GM12878 (cell line): ENCODE measurements at regions not wholly inside any gene's neighbourhood (a gene's known extent, or its start where the extent isn't known, plus 50 kb on each side); places are given as distances from the start of the nearest gene placed in this dataset.

Experiments used
- ATAC-seq: fragments of 200-7000 bp; cut with Tn5 transposase; 3 replicates; pipeline ENCODE4 v1.9.1; 2020; ENCODE audit warnings: mild to moderate bottlenecking, moderate library complexity
- BruUV-seq: library from RNA; stranded (reverse); fragments of 400-500 nt; replicated peaks from 2 replicates; lab custom pipeline; 2021; lab: Mats Ljungman, UMichigan
- CTCF ChIA-PET: fragments of 300-600 bp; sonication (Branson Sonifier 250); formaldehyde crosslinking; extraction: SDS; loops from one replicate; lab custom pipeline; 2021; ENCODE audit warnings: inconsistent platforms; lab: Yijun Ruan, JAX
- POLR2A ChIA-PET: fragments of 350-600 bp; formaldehyde crosslinking; extraction: SDS; loops from one replicate; lab custom pipeline; 2021; ENCODE audit warnings: inconsistent platforms; lab: Charles Lee
- RAD21 ChIA-PET: fragments of 300-600 bp; sonication (Branson Sonifier 250); formaldehyde crosslinking; loops from one replicate; lab custom pipeline; 2023; ENCODE audit warnings: antibody characterized with exemption; ENCODE audit not compliant: unreplicated experiment; lab: Charles Lee
- SMC1A ChIA-PET: fragments of 300-600 bp; sonication (Branson Sonifier 250); formaldehyde crosslinking; loops from one replicate; lab custom pipeline; 2023; ENCODE audit not compliant: unreplicated experiment, uncharacterized antibody; lab: Charles Lee
- DNase-seq: peaks from one replicate; pipeline ENCODE4 v3.0.0-alpha.2; 2011; ENCODE audit warnings: low read depth, low spot score
- FAIRE-seq: peaks from 3 replicates; lab custom pipeline; 2011; peaks lifted over from hg19 to GRCh38; lab: Jason Lieb, UNC
- H2AFZ ChIP-seq: 2 replicates; pipeline ENCODE4 v1.6.0; 2011; ENCODE audit warnings: low read depth, low read length, control low read depth; ENCODE audit not compliant: control insufficient read depth
- H3K27ac ChIP-seq: 2 replicates; pipeline ENCODE4 v1.5.1; 2011; ENCODE audit warnings: control low read depth; ENCODE audit not compliant: control insufficient read depth, insufficient read depth
- H3K27me3 ChIP-seq, 2 experiments: replicated peaks in 1 of 2; 2 replicates each; pipeline versions ENCODE4 v1.6.0 to v1.6.1; 2011; ENCODE audit warnings: low read length in 1 of 2; ENCODE audit not compliant: control insufficient read depth in 2 of 2, insufficient read depth in 2 of 2
- H3K36me3 ChIP-seq, 2 experiments: 2 replicates each; pipeline ENCODE4 v1.5.1; 2011; ENCODE audit warnings: low read length in 1 of 2; ENCODE audit not compliant: control insufficient read depth in 2 of 2, insufficient read depth in 2 of 2
- H3K4me1 ChIP-seq: 2 replicates; pipeline ENCODE4 v1.6.1; 2011; ENCODE audit warnings: mild to moderate bottlenecking, low read length, moderate library complexity, mixed read lengths; ENCODE audit not compliant: control insufficient read depth, insufficient read depth
- H3K4me2 ChIP-seq: 2 replicates; pipeline ENCODE4 v1.6.0; 2011; ENCODE audit warnings: control low read depth; ENCODE audit not compliant: control insufficient read depth, insufficient read depth
- H3K4me3 ChIP-seq: fragments of 200-600 bp; sonication (generic); 2 replicates; pipeline ENCODE4 v1.5.1; 2016
- H3K79me2 ChIP-seq: 2 replicates; pipeline ENCODE4 v1.6.0; 2011; ENCODE audit warnings: low read length; ENCODE audit not compliant: control insufficient read depth, insufficient read depth
- H3K9ac ChIP-seq: 2 replicates; pipeline ENCODE4 v1.8.0; 2011; ENCODE audit warnings: low read length, control low read depth, mixed read lengths; ENCODE audit not compliant: control insufficient read depth, insufficient read depth
- H3K9me3 ChIP-seq: replicated peaks from 3 replicates; pipeline ENCODE4 v1.5.1; 2011; ENCODE audit warnings: mild to moderate bottlenecking, low read length; ENCODE audit not compliant: control insufficient read depth, insufficient read depth
- H4K20me1 ChIP-seq: 2 replicates; pipeline ENCODE4 v1.6.0; 2011; ENCODE audit not compliant: control insufficient read depth, insufficient read depth
- CREB1 ChIP-seq: IDR thresholded peaks from 2 replicates; pipeline ENCODE4 v1.6.1; 2012; ENCODE audit warnings: low read depth, mild to moderate bottlenecking, inconsistent platforms
- ETV6 ChIP-seq, 2 experiments: fragments of 450-650 bp in 1 of 2; IDR thresholded peaks in 1 of 2; conservative IDR thresholded peaks in 1 of 2; 2 replicates each; pipeline ENCODE4 v1.6.1; 2014; ENCODE audit warnings: antibody characterized with exemption in 1 of 2, borderline replicate concordance in 1 of 2, low read depth in 1 of 2, mild to moderate bottlenecking in 1 of 2, moderate library complexity in 1 of 2
- FOS ChIP-seq: IDR thresholded peaks from 3 replicates; pipeline ENCODE4 v1.6.1; 2011; ENCODE audit warnings: borderline replicate concordance; ENCODE audit not compliant: insufficient read length; ENCODE audit errors: extremely low read depth
- HDGF ChIP-seq: fragments of 450-650 bp; IDR thresholded peaks from 2 replicates; pipeline ENCODE4 v1.6.1; 2016; ENCODE audit warnings: antibody characterized with exemption
- MEF2B ChIP-seq: fragments of 450-650 bp; IDR thresholded peaks from 2 replicates; pipeline ENCODE4 v1.6.1; 2018; ENCODE audit warnings: mild to moderate bottlenecking, moderate library complexity; ENCODE audit not compliant: partially characterized antibody, poor library complexity, severe bottlenecking
- POLR2AphosphoS5 ChIP-seq: IDR thresholded peaks from 2 replicates; pipeline ENCODE4 v1.6.1; 2011; ENCODE audit warnings: mild to moderate bottlenecking, low read length, inconsistent platforms
- WGBS: methylation state at CpG from one replicate; pipeline ENCODE4 v1.1.6; 2016; ENCODE audit warnings: low lambda C conversion rate; ENCODE audit not compliant: insufficient replicate concordance, insufficient coverage; ENCODE audit errors: missing lambda C conversion rate; 5-methylcytosine and 5-hydroxymethylcytosine counted together
- in situ Hi-C: fragments of 300-500 bp; cut with MboI; formaldehyde crosslinking; loops from 9 replicates; pipeline ENCODE4 v1.14.3; 2018; ENCODE audit warnings: mixed read lengths
- intact Hi-C: fragments of 100-400 bp; cut with micrococcal nuclease; formaldehyde crosslinking; loops from one replicate; pipeline ENCODE4 v1.14.2; 2022; ENCODE audit not compliant: unreplicated experiment
- TF ChIP-seq, protein P1 (sequence below): fragments of 450-650 bp; IDR thresholded peaks from 2 replicates; pipeline ENCODE4 v1.6.1; 2018; ENCODE audit warnings: mild to moderate bottlenecking, low read depth, moderate library complexity; ENCODE audit not compliant: partially characterized antibody
- TF ChIP-seq, protein P2 (sequence below), 3 experiments: IDR thresholded peaks in 2 of 3; conservative IDR thresholded peaks in 1 of 3; 2 replicates each; pipeline ENCODE4 v1.5.1; 2011; ENCODE audit warnings: low read depth in 3 of 3, low read length in 3 of 3, mild to moderate bottlenecking in 3 of 3, control low read depth in 2 of 3, moderate library complexity in 2 of 3, inconsistent platforms in 1 of 3, mixed read lengths in 1 of 3; ENCODE audit not compliant: control insufficient read depth in 2 of 3, insufficient read depth in 1 of 3; ENCODE audit errors: extremely low read depth in 1 of 3
- TF ChIP-seq, protein P3 (sequence below): fragments of 150-350 bp; IDR thresholded peaks from 2 replicates; pipeline ENCODE4 v1.6.1; 2016; ENCODE audit warnings: low read depth, low read length
- TF ChIP-seq, protein P4 (sequence below): IDR thresholded peaks from 2 replicates; pipeline ENCODE4 v1.6.1; 2012; ENCODE audit warnings: low read depth, low read length, improper control_type of control experiment
- TF ChIP-seq, protein P5 (sequence below): IDR thresholded peaks from 2 replicates; pipeline ENCODE4 v1.6.1; 2012; ENCODE audit warnings: mild to moderate bottlenecking, low read depth, low read length

DNA sequence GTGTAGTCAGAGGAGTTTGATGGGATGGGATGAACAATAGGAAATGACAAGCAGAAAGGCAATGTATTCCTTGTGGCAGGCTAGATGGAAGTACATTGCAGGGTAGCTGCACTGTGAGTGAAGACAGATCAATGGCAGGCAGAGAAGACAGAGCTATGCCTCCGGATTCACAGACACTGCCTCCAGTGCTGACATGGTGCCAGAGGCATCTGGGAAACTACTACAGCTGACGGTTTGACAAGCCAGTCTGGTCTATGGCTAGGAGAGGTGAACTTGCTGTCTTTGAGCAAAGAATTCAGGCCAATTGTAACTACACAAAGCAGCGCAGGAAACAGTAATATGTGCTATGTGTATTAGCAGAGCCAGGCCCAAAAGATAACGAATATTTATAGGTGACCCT lies 193.5 kb downstream of the DIO2 start:
- ChIA-PET RAD21 (no interaction called here), SMC1A (no interaction called here), POLR2A (no interaction called here), CTCF (no interaction called here)
- H3K4me1 ChIP-seq, result no peaks in the 10 kb centered on the region
- H4K20me1 ChIP-seq, result no peaks in the 10 kb centered on the region
- H3K9me3 ChIP-seq, result no peaks in the 10 kb centered on the region
- H3K27me3 ChIP-seq, result no peaks in the 10 kb centered on the region
- BruUV-seq, result no TSS peak
- H3K27ac ChIP-seq, result no peak overlapping the region
- DNase-seq (no peak), ATAC-seq (no peak), FAIRE-seq (no peak)
- in situ Hi-C loops (no loop called here), intact Hi-C loops (no loop called here)
- no peak overlapping the region for H3K9ac ChIP-seq
- no peaks in the 10 kb centered on the region for H3K36me3 ChIP-seq
- no peaks in the 10 kb centered on the region for H3K79me2 ChIP-seq
- no peak overlapping the region for H3K4me2 ChIP-seq
- WGBS, result 0% methylated on average over 4 of the region's 4 CpGs
- no peak overlapping the region for H3K4me3 ChIP-seq
- H2AFZ ChIP-seq, result no peak overlapping the region
- TF ChIP-seq, protein P1, sequence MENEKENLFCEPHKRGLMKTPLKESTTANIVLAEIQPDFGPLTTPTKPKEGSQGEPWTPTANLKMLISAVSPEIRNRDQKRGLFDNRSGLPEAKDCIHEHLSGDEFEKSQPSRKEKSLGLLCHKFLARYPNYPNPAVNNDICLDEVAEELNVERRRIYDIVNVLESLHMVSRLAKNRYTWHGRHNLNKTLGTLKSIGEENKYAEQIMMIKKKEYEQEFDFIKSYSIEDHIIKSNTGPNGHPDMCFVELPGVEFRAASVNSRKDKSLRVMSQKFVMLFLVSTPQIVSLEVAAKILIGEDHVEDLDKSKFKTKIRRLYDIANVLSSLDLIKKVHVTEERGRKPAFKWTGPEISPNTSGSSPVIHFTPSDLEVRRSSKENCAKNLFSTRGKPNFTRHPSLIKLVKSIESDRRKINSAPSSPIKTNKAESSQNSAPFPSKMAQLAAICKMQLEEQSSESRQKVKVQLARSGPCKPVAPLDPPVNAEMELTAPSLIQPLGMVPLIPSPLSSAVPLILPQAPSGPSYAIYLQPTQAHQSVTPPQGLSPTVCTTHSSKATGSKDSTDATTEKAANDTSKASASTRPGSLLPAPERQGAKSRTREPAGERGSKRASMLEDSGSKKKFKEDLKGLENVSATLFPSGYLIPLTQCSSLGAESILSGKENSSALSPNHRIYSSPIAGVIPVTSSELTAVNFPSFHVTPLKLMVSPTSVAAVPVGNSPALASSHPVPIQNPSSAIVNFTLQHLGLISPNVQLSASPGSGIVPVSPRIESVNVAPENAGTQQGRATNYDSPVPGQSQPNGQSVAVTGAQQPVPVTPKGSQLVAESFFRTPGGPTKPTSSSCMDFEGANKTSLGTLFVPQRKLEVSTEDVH, result no peak
- TF ChIP-seq, protein P2, sequence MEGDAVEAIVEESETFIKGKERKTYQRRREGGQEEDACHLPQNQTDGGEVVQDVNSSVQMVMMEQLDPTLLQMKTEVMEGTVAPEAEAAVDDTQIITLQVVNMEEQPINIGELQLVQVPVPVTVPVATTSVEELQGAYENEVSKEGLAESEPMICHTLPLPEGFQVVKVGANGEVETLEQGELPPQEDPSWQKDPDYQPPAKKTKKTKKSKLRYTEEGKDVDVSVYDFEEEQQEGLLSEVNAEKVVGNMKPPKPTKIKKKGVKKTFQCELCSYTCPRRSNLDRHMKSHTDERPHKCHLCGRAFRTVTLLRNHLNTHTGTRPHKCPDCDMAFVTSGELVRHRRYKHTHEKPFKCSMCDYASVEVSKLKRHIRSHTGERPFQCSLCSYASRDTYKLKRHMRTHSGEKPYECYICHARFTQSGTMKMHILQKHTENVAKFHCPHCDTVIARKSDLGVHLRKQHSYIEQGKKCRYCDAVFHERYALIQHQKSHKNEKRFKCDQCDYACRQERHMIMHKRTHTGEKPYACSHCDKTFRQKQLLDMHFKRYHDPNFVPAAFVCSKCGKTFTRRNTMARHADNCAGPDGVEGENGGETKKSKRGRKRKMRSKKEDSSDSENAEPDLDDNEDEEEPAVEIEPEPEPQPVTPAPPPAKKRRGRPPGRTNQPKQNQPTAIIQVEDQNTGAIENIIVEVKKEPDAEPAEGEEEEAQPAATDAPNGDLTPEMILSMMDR (IDR thresholded peaks at IDR 0.05 in 2 of 3, conservative IDR thresholded peaks at IDR 0.05 in 1 of 3; ENCODE audit: control insufficient read depth in 2 of 3, extremely low read depth in 1 of 3, insufficient read depth in 1 of 3, low read depth in 3 of 3, low read length in 3 of 3), result no peak
- TF ChIP-seq HDGF (no peak), FOS (no peak), ETV6 (conservative IDR thresholded peaks at IDR 0.05 in 1 of 2, IDR thresholded peaks at IDR 0.05 in 1 of 2; ENCODE audit: borderline replicate concordance in 1 of 2, low read depth in 1 of 2) (no peak), MEF2B (no peak), POLR2AphosphoS5 (no peak), CREB1 (no peak)
- TF ChIP-seq, protein P3, sequence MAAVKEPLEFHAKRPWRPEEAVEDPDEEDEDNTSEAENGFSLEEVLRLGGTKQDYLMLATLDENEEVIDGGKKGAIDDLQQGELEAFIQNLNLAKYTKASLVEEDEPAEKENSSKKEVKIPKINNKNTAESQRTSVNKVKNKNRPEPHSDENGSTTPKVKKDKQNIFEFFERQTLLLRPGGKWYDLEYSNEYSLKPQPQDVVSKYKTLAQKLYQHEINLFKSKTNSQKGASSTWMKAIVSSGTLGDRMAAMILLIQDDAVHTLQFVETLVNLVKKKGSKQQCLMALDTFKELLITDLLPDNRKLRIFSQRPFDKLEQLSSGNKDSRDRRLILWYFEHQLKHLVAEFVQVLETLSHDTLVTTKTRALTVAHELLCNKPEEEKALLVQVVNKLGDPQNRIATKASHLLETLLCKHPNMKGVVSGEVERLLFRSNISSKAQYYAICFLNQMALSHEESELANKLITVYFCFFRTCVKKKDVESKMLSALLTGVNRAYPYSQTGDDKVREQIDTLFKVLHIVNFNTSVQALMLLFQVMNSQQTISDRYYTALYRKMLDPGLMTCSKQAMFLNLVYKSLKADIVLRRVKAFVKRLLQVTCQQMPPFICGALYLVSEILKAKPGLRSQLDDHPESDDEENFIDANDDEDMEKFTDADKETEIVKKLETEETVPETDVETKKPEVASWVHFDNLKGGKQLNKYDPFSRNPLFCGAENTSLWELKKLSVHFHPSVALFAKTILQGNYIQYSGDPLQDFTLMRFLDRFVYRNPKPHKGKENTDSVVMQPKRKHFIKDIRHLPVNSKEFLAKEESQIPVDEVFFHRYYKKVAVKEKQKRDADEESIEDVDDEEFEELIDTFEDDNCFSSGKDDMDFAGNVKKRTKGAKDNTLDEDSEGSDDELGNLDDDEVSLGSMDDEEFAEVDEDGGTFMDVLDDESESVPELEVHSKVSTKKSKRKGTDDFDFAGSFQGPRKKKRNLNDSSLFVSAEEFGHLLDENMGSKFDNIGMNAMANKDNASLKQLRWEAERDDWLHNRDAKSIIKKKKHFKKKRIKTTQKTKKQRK, result no peak
- TF ChIP-seq, protein P4, sequence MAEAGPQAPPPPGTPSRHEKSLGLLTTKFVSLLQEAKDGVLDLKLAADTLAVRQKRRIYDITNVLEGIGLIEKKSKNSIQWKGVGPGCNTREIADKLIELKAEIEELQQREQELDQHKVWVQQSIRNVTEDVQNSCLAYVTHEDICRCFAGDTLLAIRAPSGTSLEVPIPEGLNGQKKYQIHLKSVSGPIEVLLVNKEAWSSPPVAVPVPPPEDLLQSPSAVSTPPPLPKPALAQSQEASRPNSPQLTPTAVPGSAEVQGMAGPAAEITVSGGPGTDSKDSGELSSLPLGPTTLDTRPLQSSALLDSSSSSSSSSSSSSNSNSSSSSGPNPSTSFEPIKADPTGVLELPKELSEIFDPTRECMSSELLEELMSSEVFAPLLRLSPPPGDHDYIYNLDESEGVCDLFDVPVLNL, result no peak
- TF ChIP-seq, protein P5, sequence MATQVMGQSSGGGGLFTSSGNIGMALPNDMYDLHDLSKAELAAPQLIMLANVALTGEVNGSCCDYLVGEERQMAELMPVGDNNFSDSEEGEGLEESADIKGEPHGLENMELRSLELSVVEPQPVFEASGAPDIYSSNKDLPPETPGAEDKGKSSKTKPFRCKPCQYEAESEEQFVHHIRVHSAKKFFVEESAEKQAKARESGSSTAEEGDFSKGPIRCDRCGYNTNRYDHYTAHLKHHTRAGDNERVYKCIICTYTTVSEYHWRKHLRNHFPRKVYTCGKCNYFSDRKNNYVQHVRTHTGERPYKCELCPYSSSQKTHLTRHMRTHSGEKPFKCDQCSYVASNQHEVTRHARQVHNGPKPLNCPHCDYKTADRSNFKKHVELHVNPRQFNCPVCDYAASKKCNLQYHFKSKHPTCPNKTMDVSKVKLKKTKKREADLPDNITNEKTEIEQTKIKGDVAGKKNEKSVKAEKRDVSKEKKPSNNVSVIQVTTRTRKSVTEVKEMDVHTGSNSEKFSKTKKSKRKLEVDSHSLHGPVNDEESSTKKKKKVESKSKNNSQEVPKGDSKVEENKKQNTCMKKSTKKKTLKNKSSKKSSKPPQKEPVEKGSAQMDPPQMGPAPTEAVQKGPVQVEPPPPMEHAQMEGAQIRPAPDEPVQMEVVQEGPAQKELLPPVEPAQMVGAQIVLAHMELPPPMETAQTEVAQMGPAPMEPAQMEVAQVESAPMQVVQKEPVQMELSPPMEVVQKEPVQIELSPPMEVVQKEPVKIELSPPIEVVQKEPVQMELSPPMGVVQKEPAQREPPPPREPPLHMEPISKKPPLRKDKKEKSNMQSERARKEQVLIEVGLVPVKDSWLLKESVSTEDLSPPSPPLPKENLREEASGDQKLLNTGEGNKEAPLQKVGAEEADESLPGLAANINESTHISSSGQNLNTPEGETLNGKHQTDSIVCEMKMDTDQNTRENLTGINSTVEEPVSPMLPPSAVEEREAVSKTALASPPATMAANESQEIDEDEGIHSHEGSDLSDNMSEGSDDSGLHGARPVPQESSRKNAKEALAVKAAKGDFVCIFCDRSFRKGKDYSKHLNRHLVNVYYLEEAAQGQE, result no peak
